Progenitor cell of endocrine pancreas (in vitro differentiated cells): ENCODE measurements at regions not wholly inside any gene's neighbourhood (a gene's known extent, or its start where the extent isn't known, plus 50 kb on each side); places are given as distances from the start of the nearest gene placed in this dataset.

Source experiments
- DNase-seq: peaks from one replicate; pipeline ENCODE4 v3.0.0; 2021; ENCODE audit warnings: low spot score; ENCODE audit not compliant: unreplicated experiment
- H3K27ac Mint-ChIP-seq: 2 replicates; pipeline ENCODE4 v1.8.0; 2021; ENCODE audit warnings: mild to moderate bottlenecking, moderate library complexity, mixed read lengths
- H3K27me3 Mint-ChIP-seq: 2 replicates; pipeline ENCODE4 v1.8.0; 2021; ENCODE audit warnings: mixed read lengths
- H3K36me3 Mint-ChIP-seq: 2 replicates; pipeline ENCODE4 v1.8.0; 2022; ENCODE audit warnings: mixed read lengths; ENCODE audit not compliant: insufficient read depth
- H3K4me1 Mint-ChIP-seq: 2 replicates; pipeline ENCODE4 v1.8.0; 2021; ENCODE audit warnings: low read depth, mixed read lengths
- H3K4me3 Mint-ChIP-seq: 2 replicates; pipeline ENCODE4 v1.8.0; 2021; ENCODE audit warnings: low read depth, mild to moderate bottlenecking, moderate library complexity, mixed read lengths
- H3K9me3 Mint-ChIP-seq: 2 replicates; pipeline ENCODE4 v1.8.0; 2021; ENCODE audit warnings: low read depth, mixed read lengths
- CTCF ChIP-seq: fragments of 200-600 bp; sonication (generic); IDR thresholded peaks from one replicate; pipeline ENCODE4 v1.5.0; 2021; ENCODE audit warnings: antibody characterized with exemption, mild to moderate bottlenecking; ENCODE audit not compliant: unreplicated experiment

GRCh38 chr16:79806757-79807156 is 206.2 kb upstream of the MAF start:
- H3K36me3 Mint-ChIP-seq, result no peaks in the 10 kb centered on the region
- no peak for TF ChIP-seq CTCF
- H3K4me1 Mint-ChIP-seq, result peaks cover 2% of the 10 kb centered on the region
- H3K27ac Mint-ChIP-seq, result no peak overlapping the region
- DNase-seq, result no peak
- H3K9me3 Mint-ChIP-seq, result peaks cover 5% of the 10 kb centered on the region
- no peak overlapping the region for H3K4me3 Mint-ChIP-seq
- no peaks in the 10 kb centered on the region for H3K27me3 Mint-ChIP-seq

- TF ChIP-seq CTCF, result no peak
- Mint-ChIP-seq H3K4me3 (no peak overlapping the region), H3K4me1 (peaks cover 2% of the 10 kb centered on the region), H3K27ac (no peak overlapping the region), H3K36me3 (no peaks in the 10 kb centered on the region), H3K9me3 (peaks cover 5% of the 10 kb centered on the region), H3K27me3 (no peaks in the 10 kb centered on the region)
- no peak for DNase-seq
Measured at GRCh38 chr16:79805621-79806020, 205.1 kb upstream of the MAF start.

- H3K4me1 Mint-ChIP-seq, result peaks cover 2% of the 10 kb centered on the region
- no peak for DNase-seq
- no peaks in the 10 kb centered on the region for H3K27me3 Mint-ChIP-seq
- no peak for TF ChIP-seq CTCF
- H3K36me3 Mint-ChIP-seq, result no peaks in the 10 kb centered on the region
- H3K4me3 Mint-ChIP-seq, result no peak overlapping the region
- H3K9me3 Mint-ChIP-seq, result no peaks in the 10 kb centered on the region
- H3K27ac Mint-ChIP-seq, result no peak overlapping the region
Measured at GRCh38 chr16:79801646-79802045, 201.1 kb upstream of the MAF start.

GRCh38 chr16:79800016-79800608 is 199.6 kb upstream of the MAF start:
- TF ChIP-seq CTCF, result no peak
- H3K4me3 Mint-ChIP-seq, result no peak overlapping the region

GRCh38 chr16:79798416-79799053 is 198.0 kb upstream of the MAF start:
- DNase-seq, result no peak
- no peaks in the 10 kb centered on the region for H3K27me3 Mint-ChIP-seq
- H3K36me3 Mint-ChIP-seq, result no peaks in the 10 kb centered on the region
- H3K4me1 Mint-ChIP-seq, result no peaks in the 10 kb centered on the region
- no peak for TF ChIP-seq CTCF
- H3K27ac Mint-ChIP-seq, result no peak overlapping the region
- no peaks in the 10 kb centered on the region for H3K9me3 Mint-ChIP-seq
- no peak overlapping the region for H3K4me3 Mint-ChIP-seq

More at GRCh38 chr16:79800016-79800608, 199.6 kb upstream of the MAF start:
- no peaks in the 10 kb centered on the region for H3K36me3 Mint-ChIP-seq
- H3K4me1 Mint-ChIP-seq, result no peaks in the 10 kb centered on the region
- DNase-seq, result no peak
- H3K9me3 Mint-ChIP-seq, result no peaks in the 10 kb centered on the region
- H3K27ac Mint-ChIP-seq, result no peak overlapping the region
- H3K27me3 Mint-ChIP-seq, result no peaks in the 10 kb centered on the region
